Subcutaneous abdominal adipose tissue (tissue), 5 donors: ENCODE measurements at regions not wholly inside any gene's neighbourhood (a gene's known extent, or its start where the extent isn't known, plus 50 kb on each side); places are given as distances from the start of the nearest gene placed in this dataset.

Experiments used
- H3K27ac ChIP-seq: one replicate; pipeline ENCODE4 v1.7.0; 2013; ENCODE audit warnings: low read depth, mild to moderate bottlenecking, inconsistent platforms, low read length, moderate library complexity
- H3K27me3 ChIP-seq, 5 donors: one replicate each; pipeline ENCODE4 v1.7.0; 2013; ENCODE audit warnings: low read length in 5 of 5, inconsistent platforms in 1 of 5; ENCODE audit not compliant: control insufficient read depth in 5 of 5, insufficient read depth in 4 of 5
- H3K36me3 ChIP-seq, 5 donors: one replicate each; pipeline ENCODE4 v1.7.0; 2013; ENCODE audit warnings: low read length in 5 of 5; ENCODE audit not compliant: control insufficient read depth in 5 of 5, insufficient read depth in 5 of 5
- H3K4me1 ChIP-seq, 5 donors: one replicate each; pipeline ENCODE4 v1.7.0; 2013; ENCODE audit warnings: low read length in 5 of 5, mild to moderate bottlenecking in 3 of 5, moderate library complexity in 1 of 5; ENCODE audit not compliant: control insufficient read depth in 5 of 5, insufficient read depth in 5 of 5
- H3K4me3 ChIP-seq, 5 donors: one replicate each; pipeline ENCODE4 v1.7.0; 2013; ENCODE audit warnings: low read length in 5 of 5, low read depth in 1 of 5
- H3K9ac ChIP-seq, 5 donors: one replicate each; pipeline ENCODE4 v1.7.0; 2013; ENCODE audit warnings: low read length in 5 of 5, mild to moderate bottlenecking in 4 of 5, moderate library complexity in 3 of 5
- H3K9me3 ChIP-seq, 5 donors: one replicate each; pipeline ENCODE4 v1.7.0; 2013; ENCODE audit warnings: low read length in 5 of 5; ENCODE audit not compliant: control insufficient read depth in 5 of 5
- donor health status: healthy.
- donor health status: healthy.
- donor health status: healthy.
- donor health status: healthy.
- donor health status: healthy.

DNA sequence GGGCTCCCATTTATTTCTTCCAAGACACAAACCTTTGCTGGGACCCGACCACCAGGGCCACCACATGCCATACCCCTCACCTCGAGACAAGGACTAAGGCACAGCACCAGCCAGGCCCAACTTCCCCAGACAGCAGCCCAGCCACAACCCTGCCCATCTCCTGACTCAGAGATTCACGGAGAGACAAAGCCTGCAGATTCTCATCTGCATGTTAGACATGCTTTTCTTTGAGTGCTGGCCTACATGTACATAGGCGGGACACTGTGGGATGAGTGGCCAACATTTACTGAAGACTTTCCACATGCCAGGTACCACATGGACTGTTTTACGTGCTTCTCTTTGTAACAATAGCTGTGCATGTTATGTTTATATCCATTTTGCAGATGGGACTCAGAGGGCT, 221.3 kb upstream of the ZMIZ1 start:
- H3K36me3 ChIP-seq: no peaks in the 10 kb centered on the region

DNA sequence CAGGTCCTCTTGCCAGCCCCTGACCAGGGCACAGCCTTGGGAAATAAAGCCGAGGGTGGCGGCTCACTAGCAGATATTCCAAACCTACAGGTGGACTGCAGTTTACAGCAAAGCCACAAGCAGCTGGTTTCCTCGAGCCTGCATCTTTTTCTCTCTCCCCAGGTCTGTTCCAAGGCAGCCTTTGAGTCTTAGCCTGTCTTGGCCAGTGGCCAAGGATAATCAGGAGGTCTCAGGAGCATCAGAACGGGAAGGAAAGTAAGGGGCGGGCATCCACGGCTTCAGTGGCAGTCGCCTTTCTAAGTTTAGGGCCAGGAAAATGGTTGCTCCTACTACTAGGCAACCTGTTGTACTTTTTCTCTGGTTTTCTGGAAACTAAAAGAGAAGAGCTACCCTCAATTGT, 219.7 kb upstream of the ZMIZ1 start:
- no peak overlapping the region for H3K27ac ChIP-seq
- no peaks in the 10 kb centered on the region for H3K36me3 ChIP-seq
- peaks cover 0 to 4% (median 0%) of the 10 kb centered on the region in 5 donors for H3K27me3 ChIP-seq
- H3K4me1 ChIP-seq: peaks cover 0 to 6% (median 0%) of the 10 kb centered on the region in 5 donors
- no peak overlapping the region for H3K9ac ChIP-seq
- no peaks in the 10 kb centered on the region for H3K9me3 ChIP-seq
- H3K4me3 ChIP-seq: no peak overlapping the region

More for the DNA sequence above, 221.3 kb upstream of the ZMIZ1 start:
- Histone ChIP-seq H3K27ac (no peak overlapping the region), H3K4me1 (peaks cover 0 to 6% (median 0%) of the 10 kb centered on the region in 5 donors), H3K4me3 (no peak overlapping the region), H3K9me3 (peaks cover 3 to 8% (median 5%) of the 10 kb centered on the region in 5 donors), H3K9ac (no peak overlapping the region), H3K27me3 (peaks cover 0 to 4% (median 0%) of the 10 kb centered on the region in 5 donors)

DNA sequence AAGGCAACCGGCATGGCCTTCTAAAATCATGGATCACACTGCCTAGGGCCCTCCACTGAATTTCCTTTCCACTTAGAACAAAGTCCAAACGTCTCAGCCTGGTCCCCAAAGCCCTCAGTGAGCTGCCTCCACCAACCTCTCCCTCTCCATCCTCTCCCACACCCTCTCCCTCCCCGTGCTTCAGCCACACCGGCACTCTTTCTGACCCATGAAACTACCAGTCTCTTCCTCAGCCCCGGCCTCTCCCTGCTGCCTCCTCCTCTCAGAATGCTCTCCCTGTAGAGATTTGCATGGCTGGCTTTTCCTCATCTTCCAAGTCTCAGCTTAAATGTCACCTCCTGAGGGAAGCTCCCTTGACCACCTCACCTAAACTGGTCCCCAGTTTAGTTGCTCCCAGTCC, 219.0 kb upstream of the ZMIZ1 start:
- peaks cover 0 to 4% (median 0%) of the 10 kb centered on the region in 5 donors for H3K27me3 ChIP-seq

DNA sequence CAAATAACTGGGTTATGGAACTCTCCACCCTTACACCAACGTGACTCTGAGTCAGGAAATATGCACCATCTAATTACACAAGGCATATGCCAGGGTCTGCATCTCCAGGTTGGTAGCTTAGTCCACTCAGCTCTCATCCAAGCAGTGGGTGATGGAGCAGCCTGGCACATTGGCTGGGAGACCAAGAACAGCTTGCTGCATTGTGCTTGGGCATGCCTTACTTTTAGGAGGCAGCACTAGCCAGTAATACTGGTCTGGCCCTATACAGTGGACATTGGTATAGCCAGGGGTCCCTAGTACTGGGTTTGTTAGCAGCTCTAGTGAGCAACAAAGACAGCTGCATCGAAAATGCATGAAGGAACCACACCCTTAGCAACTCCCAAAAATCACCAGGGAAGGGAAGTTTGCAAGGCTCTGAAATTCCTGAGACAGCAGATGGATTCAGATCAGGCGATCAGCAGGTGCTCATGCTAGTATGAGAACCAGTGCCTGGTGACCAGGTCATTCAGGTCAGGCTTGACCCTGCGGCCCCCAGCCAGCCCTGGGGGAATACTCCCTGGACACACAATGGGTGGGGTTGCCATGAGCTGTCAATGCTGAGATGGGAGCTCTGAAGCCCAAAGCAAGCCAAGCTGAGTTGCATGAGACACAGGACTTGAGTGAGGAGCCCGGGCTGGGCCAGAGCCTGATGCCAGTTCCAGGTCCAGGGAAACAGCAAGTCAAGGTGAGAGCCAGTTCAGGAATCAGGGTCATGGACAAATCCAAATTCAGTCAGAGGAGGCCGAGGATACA, 217.9 kb upstream of the ZMIZ1 start:
- Histone ChIP-seq H3K27ac (no peak overlapping the region), H3K9ac (no peak overlapping the region), H3K36me3 (no peaks in the 10 kb centered on the region), H3K9me3 (no peaks in the 10 kb centered on the region), H3K4me1 (peaks cover 0 to 6% (median 0%) of the 10 kb centered on the region in 5 donors), H3K27me3 (no peaks in the 10 kb centered on the region), H3K4me3 (no peak overlapping the region)

More for the DNA sequence above, 219.0 kb upstream of the ZMIZ1 start:
- Histone ChIP-seq H3K9me3 (no peaks in the 10 kb centered on the region), H3K27ac (no peak overlapping the region), H3K4me1 (peaks cover 0 to 6% (median 0%) of the 10 kb centered on the region in 5 donors), H3K9ac (no peak overlapping the region), H3K4me3 (no peak overlapping the region), H3K36me3 (no peaks in the 10 kb centered on the region)

DNA sequence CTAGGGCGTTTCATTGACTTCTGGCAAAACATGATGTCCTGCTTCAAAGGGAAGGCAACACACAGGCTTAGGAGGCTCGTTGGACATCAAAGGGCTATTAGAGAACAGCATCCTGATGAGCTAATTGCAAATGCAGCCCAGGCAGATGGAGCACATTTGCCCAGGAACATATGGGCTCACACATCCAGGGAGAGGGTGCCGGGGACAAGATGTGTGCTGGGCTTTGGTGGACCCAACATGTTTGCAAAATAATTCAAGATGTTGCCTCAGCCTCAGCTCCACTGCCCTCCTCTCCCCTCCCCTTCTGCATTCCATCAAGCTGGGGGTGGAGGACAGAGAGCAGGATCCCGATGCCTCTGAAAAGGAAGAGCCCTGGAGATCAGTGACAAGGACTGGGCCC, 217.1 kb upstream of the ZMIZ1 start:
- H3K4me1 ChIP-seq: peaks cover 0 to 6% (median 0%) of the 10 kb centered on the region in 5 donors
- no peak overlapping the region for H3K9ac ChIP-seq
- H3K4me3 ChIP-seq: no peak overlapping the region
- no peaks in the 10 kb centered on the region for H3K27me3 ChIP-seq
- no peak overlapping the region for H3K27ac ChIP-seq
- H3K36me3 ChIP-seq: no peaks in the 10 kb centered on the region
- no peaks in the 10 kb centered on the region for H3K9me3 ChIP-seq

DNA sequence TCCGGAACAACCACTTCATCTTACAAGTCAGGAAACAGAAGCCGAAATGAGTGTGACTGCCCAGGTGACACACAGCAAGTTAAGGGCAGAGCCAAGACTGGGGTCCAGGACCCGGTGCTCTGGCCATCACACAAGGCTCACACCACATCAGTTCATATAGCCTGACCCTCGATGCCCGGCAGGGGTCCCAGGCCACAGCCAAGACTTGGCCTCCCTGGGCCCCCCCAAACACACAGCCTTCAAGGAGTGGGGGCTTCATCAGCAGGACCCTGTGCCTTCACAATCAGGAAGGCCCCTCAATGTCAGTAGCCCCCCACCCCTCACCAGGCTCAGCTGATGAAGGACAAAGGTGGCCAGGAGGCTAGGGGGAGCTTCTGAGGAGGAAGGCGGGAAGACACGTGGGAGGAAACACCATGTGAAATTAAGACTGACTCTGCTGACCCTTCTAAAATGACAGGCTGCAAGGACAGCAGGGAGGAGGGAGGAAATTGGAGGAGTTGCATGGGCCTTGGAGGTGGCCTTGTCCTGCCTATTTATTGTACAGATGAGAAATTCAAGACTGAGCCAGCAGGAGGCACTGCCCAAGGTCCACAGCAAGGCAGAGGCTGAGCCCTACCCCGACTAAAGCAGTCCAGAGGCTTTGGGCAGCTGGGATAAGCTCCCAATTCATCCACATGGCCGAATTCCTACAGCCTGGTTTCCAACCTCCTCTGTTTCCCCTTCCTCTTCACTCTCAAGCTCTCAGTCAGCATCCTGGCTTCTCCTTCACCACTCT, 216.1 kb upstream of the ZMIZ1 start:
- H3K9ac ChIP-seq: no peak overlapping the region
- H3K4me3 ChIP-seq: no peak overlapping the region
- no peaks in the 10 kb centered on the region for H3K36me3 ChIP-seq
- peaks cover 0 to 6% (median 0%) of the 10 kb centered on the region in 5 donors for H3K4me1 ChIP-seq
- no peaks in the 10 kb centered on the region for H3K27me3 ChIP-seq
- H3K9me3 ChIP-seq: no peaks in the 10 kb centered on the region
- H3K27ac ChIP-seq: no peak overlapping the region

DNA sequence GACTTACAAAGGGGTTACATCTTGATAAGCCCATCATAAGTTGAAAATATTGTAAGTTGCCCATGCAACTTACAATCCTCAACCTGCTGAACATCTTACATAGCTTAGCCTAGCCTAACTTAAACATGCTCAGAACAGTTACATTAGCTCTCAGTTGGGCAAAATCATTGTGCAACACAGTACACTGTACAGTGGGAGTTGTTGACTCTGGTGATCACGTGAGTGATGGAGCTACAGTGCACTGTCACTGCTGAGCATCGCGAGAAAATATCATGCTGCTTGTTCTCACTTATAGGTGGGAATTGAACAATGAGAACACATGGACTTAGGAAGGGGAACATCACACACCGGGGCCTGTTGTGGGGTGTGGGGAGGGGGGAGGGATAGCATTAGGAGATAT, 214.9 kb upstream of the ZMIZ1 start:
- Histone ChIP-seq H3K27ac (no peak overlapping the region), H3K9ac (no peak overlapping the region), H3K27me3 (no peaks in the 10 kb centered on the region), H3K4me3 (no peak overlapping the region), H3K9me3 (no peaks in the 10 kb centered on the region), H3K36me3 (no peaks in the 10 kb centered on the region), H3K4me1 (peaks cover 0 to 6% (median 0%) of the 10 kb centered on the region in 5 donors)

DNA sequence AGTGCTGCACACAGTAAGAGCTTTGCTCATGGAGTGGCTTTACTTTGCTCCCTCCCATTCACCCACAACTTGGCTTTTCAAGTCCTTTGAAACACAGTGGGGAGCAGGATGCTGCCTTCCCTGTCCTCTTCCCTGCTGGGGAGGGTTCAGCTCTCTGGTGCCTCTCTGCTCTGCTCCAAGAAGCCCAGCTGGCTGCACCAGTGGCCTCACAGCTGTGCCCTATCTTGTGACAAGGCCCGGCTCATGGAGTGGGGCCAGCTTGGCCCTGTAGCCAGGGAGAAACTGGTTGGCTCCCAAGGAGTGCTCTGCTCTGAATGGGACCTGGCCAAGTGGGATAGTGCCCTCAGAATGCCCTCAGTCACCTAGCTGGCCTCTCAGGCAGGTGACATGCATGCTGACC, 212.3 kb upstream of the ZMIZ1 start:
- Histone ChIP-seq H3K9me3 (no peaks in the 10 kb centered on the region), H3K27me3 (peaks cover 0 to 2% (median 0%) of the 10 kb centered on the region in 5 donors), H3K4me3 (no peak overlapping the region), H3K27ac (no peak overlapping the region), H3K36me3 (no peaks in the 10 kb centered on the region), H3K9ac (no peak overlapping the region), H3K4me1 (peaks cover 0 to 6% (median 0%) of the 10 kb centered on the region in 5 donors)

DNA sequence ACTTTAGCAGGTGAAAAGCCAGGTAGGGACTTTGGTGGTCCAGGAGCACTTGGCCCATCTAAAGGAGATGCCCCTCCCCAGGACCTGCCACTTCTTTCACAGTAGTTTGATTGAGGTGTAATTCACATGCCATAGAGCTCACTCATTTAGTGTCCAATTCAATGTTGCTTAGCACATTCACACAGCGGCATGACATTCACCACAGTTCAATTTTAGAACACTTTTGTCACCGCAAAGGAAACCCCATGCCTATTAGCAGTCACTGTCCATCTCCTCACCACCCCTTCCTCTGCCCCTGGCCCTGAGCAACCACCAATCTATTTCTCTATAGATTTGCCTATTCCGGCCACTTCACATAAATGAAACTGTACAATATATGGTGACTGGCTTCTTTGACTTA, 211.6 kb upstream of the ZMIZ1 start:
- H3K9ac ChIP-seq: no peak overlapping the region
- no peak overlapping the region for H3K27ac ChIP-seq
- no peaks in the 10 kb centered on the region for H3K36me3 ChIP-seq
- peaks cover 0 to 2% (median 0%) of the 10 kb centered on the region in 5 donors for H3K27me3 ChIP-seq
- no peak overlapping the region for H3K4me3 ChIP-seq
- H3K4me1 ChIP-seq: no peaks in the 10 kb centered on the region
- H3K9me3 ChIP-seq: no peaks in the 10 kb centered on the region

DNA sequence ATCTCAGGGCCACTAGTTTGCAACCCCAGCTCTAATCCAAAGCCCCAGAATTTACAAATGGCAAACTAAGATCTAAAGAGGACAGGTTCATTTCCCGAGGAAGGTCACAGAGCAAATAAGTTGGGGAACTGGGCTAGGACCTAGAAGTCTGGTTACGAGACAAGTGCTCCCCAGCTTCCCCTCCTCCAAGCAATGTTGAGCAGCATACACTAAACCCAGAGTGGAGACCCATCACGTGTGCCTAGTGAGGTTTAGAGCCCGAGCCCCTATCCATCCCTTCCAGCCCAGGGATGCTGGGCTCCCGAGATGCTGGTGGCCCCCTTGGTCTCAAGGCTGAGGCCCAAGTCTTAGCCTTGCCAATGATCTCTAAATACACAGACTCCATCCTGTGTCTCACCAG, 209.5 kb upstream of the ZMIZ1 start:
- Histone ChIP-seq H3K36me3 (no peaks in the 10 kb centered on the region), H3K4me3 (no peak overlapping the region), H3K4me1 (no peaks in the 10 kb centered on the region), H3K27me3 (peaks cover 0 to 2% (median 0%) of the 10 kb centered on the region in 5 donors), H3K27ac (no peak overlapping the region), H3K9me3 (no peaks in the 10 kb centered on the region), H3K9ac (no peak overlapping the region)
